HG03060 (cell line): ENCODE measurements at regions not wholly inside any gene's neighbourhood (a gene's known extent, or its start where the extent isn't known, plus 50 kb on each side); places are given as distances from the start of the nearest gene placed in this dataset.

Source experiments
- ATAC-seq: cut with Tn5 transposase; IDR thresholded peaks from one replicate; pipeline ENCODE4 v1.9.1; 2021; ENCODE audit warnings: low read depth, moderate number of reproducible peaks; ENCODE audit not compliant: unreplicated experiment

- no peak for ATAC-seq
Observed at GRCh38 chr13:40271271-40271885, 395.1 kb downstream of the FOXO1 start.

- no peak for ATAC-seq
Observed at GRCh38 chr13:40271931-40272775, 394.3 kb downstream of the FOXO1 start.

GRCh38 chr13:40272776-40273139, 393.7 kb downstream of the FOXO1 start:
- no peak for ATAC-seq

GRCh38 chr13:40273253-40274025, 393.0 kb downstream of the FOXO1 start:
- ATAC-seq = no peak

GRCh38 chr13:40274103-40274502, 392.3 kb downstream of the FOXO1 start:
- ATAC-seq = no peak

- no peak for ATAC-seq
Observed at GRCh38 chr13:40275155-40275554, 391.3 kb downstream of the FOXO1 start.

GRCh38 chr13:40275636-40276035, 390.8 kb downstream of the FOXO1 start:
- no peak for ATAC-seq

- ATAC-seq = no peak
Observed at GRCh38 chr13:40283666-40284065, 382.8 kb downstream of the FOXO1 start.

GRCh38 chr13:40285634-40286033, 380.8 kb downstream of the FOXO1 start:
- ATAC-seq = no peak

GRCh38 chr13:40287428-40287827, 379.0 kb downstream of the FOXO1 start:
- no peak for ATAC-seq

GRCh38 chr13:40288259-40288658, 378.2 kb downstream of the FOXO1 start:
- no peak for ATAC-seq

GRCh38 chr13:40290758-40291157, 375.7 kb downstream of the FOXO1 start:
- no peak for ATAC-seq

- ATAC-seq = no peak
Observed at GRCh38 chr13:40292108-40292507, 374.3 kb downstream of the FOXO1 start.

- no peak for ATAC-seq
Observed at GRCh38 chr13:40292536-40292935, 373.9 kb downstream of the FOXO1 start.

GRCh38 chr13:40302351-40302750, 364.1 kb downstream of the FOXO1 start:
- no peak for ATAC-seq

- ATAC-seq = no peak
Observed at GRCh38 chr13:40304391-40304790, 362.1 kb downstream of the FOXO1 start.

- no peak for ATAC-seq
Observed at GRCh38 chr13:40306817-40307216, 359.6 kb downstream of the FOXO1 start.

- ATAC-seq = no peak
Observed at GRCh38 chr13:40309881-40310280, 356.6 kb downstream of the FOXO1 start.

GRCh38 chr13:40311356-40312101, 354.9 kb downstream of the FOXO1 start:
- no peak for ATAC-seq

- no peak for ATAC-seq
Observed at GRCh38 chr13:40313269-40314200, 352.9 kb downstream of the FOXO1 start.
